HuH-7.5 (cell line): ENCODE measurements at regions not wholly inside any gene's neighbourhood (a gene's known extent, or its start where the extent isn't known, plus 50 kb on each side); places are given as distances from the start of the nearest gene placed in this dataset.
A peak's percentile ranks its signal among the peaks of the same experiment; 100 is the strongest.

ENCODE experiments used
- DNase-seq: peaks from one replicate; pipeline ENCODE4 v3.0.0; 2011; ENCODE audit warnings: low spot score

DNA sequence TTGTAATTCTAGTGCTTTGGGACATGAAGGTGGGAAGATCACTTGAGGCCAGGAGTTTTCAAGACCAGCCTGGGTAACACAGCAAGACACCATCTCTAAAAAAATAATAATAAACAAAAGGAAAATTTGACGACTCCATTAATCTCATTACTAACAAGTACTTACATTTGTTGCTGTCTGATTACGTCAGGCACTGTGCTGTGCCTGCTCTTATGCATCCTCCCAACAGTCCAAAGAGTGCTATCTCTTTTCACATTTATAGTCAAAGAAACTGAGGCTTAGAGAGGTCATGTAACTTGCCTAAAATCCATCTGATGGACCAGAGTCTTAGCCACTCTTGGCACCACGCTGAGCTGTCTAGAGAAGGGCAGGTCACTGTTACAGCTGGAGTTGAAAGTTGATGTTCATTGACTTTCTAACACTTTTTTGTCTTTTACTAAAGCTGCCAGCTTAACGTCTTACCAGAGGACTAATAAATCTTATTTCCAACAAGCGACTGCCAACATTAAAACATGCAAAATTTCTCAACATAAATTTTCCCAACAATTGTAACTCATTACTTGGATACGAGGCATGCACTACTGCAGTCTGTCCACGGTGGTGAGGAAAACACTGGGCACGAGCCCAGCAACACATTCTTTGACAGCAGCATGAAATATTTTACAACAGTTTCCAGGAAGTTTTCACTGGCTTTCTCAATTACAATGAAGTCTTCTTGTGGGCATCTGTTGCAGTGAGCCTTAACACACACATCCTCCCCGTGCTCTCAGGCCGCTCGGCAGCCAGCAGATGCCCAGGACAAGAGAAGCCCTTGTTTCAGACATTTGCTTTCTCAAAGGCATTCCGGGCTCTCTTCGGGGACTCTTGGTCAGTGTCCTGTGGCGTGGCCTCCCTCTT lies 262.9 kb upstream of the PROX1 start:
- DNase-seq, result no peak

DNA sequence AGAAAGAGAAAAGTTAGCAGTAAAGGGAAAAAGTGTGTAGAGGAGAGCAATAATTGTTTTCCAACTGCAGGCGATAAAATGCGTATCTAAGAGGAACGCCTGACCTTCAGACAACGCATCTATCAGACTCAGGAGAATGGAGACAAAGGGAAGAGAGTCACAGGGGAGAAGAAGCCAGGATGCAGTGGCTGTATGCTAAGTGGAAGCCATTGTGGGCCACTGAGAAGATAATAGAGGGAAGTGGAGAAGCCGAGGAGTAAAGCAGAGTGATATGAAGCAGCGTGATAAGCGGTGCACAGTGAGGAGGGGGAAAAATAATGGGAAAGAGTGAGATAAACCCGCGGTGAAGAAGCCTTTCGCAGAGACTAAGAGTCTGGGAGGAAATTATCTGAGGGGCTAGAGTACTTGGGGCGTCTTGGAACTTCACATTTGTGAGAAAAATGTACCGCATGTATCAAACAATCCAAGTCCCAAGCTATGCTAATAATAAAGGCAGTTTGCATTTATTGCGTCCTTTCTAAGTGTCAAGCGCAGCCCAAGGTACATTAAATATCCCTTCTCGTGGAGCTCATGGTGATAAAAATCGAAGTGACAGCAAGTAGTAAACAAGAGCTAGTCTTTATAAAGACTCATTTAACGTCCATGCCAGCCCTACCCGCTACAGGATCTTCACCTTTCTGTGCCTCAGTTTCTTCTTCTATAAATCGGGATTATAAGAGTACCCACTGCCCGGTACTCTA lies 259.8 kb upstream of the PROX1 start:
- no peak for DNase-seq

DNA sequence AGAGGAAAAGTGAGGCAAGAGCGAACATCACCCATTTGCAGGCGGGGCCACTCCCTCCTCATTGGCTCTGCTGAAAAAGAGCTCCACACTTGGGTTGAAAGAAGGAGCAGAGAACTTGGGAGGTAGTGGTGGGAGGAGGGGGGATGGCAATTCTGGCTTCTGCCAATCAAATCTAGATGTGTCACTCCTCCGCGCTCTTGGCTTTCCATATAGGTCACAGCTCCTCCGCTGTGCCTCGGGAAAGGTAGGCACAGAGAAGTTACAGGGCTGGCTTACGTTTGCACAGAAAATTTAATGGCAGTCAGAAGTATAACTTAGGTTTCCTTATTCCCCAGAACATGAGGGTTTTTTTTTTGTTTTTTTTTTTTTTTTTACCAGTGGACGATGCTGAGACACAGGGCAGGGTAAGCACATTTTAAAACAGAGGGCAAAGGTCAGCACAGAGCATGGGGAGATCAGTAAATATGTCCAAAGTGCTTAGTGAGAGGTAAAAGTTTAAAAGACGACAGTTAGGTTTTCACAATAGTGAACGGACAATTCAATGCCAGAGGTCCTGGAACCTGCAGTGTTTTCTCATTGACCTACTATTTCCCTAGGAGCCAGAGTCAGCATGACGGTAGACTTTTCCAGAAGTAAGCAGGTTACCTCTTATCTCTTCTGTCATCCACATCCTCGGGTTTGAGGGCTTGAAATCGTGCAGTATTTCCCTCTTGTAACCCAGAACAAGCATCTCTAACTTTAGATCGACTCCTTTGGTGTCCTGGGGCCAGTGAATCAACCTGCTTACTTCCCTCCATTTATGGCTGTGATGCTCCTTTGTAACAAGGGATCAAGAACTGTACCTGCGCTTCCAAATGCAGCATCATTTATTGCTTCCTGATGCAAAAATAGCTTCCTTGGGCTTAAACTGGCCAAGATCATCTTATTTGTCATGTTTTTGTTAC lies 258.9 kb upstream of the PROX1 start:
- DNase-seq, result peak; percentile 9

- DNase-seq, result no peak
Observed at GRCh38 chr1:213733705-213734104, 254.1 kb upstream of the PROX1 start.

- DNase-seq, result no peak
Observed at GRCh38 chr1:213737398-213738035, 250.3 kb upstream of the PROX1 start.

GRCh38 chr1:213738658-213739057 lies 249.1 kb upstream of the PROX1 start:
- DNase-seq, result no peak

- DNase-seq, result no peak
Observed at GRCh38 chr1:213742992-213743391, 244.8 kb upstream of the PROX1 start.

- DNase-seq, result no peak
Observed at GRCh38 chr1:213744780-213745179, 243.0 kb upstream of the PROX1 start.

DNA sequence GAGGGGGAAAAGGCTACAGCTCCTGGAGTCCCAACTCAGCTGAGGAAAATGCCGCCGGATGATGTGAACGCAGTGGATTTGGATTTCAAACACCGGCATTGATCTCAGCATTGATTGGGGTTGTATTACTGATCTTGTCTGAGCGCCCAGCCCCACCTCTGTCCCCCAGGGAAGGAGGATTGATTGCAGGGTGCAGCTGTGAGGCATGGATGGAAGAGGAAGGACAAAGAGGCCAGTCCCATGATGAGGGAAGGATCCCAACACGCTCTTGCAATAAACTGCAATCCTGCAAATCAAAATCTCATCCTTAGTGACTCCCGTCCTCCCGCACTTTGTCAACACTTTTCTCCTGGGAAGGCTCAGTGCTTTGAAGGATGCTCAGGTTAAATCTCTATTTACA lies 242.3 kb upstream of the PROX1 start:
- DNase-seq, result no peak

- no peak for DNase-seq
Observed at GRCh38 chr1:213749558-213749957, 238.2 kb upstream of the PROX1 start.

GRCh38 chr1:213750231-213751063 lies 237.3 kb upstream of the PROX1 start:
- DNase-seq, result no peak

- DNase-seq, result no peak
Observed at GRCh38 chr1:213751064-213751397, 236.7 kb upstream of the PROX1 start.

DNA sequence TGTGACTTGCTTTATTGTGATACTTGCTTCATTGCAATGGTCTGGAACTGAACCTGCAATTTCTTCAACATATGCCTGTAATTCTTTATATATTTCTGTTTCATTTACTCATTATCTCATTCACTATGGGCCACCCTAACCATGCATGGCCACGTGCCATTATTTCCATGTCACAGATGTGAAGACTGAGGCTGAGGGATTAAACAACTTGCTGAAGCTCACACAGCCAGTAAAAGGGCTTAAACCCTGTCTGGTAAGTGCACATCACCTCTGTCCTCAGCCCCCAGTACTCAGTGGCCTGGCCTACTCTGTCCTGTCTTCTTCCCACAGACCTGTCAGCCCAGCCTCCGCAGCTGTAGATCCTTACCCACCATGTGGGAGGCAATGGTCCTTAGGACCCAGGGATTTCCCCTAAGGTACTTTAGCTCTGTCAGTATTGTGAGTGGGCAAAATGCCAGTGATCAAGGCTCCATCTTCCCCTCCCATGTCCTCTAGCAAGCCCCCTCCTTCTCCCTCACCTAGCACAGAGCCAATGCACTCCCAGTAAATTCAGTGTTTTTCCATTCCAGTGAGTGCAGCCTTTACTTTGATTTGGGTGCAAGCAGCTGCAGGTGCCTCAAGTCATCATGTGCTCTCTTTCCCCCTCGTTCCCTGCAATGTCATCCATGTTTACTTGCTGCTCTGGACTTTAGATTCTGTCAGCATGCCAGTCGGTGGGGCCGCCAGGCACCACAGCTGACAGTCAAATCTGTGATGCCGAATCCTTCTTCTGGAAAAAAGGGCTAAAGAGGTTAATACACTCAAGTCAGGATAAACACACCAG lies 228.2 kb upstream of the PROX1 start:
- peak; percentile 23 for DNase-seq

GRCh38 chr1:213761845-213762407 lies 225.8 kb upstream of the PROX1 start:
- no peak for DNase-seq

DNA sequence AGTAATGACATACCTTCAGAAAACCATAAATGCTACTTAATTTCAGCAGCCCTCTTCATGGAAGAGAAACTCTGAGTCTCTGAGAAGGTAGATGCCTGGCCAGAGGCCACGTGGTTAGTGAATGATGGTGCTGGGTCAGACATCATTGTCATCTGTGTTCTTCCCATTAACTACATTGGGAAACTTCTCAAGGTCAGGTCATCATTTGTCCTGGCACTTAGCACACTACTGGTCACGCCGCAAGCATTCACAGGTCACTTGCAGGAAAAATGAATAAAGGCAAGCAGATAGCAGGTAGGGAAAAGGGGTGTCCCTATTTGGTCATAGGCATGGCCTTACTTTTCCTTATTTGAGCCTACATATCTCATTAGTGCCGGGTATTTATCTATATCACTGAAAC lies 220.1 kb upstream of the PROX1 start:
- DNase-seq, result no peak

- DNase-seq, result no peak
Observed at GRCh38 chr1:213772128-213773063, 215.4 kb upstream of the PROX1 start.

DNA sequence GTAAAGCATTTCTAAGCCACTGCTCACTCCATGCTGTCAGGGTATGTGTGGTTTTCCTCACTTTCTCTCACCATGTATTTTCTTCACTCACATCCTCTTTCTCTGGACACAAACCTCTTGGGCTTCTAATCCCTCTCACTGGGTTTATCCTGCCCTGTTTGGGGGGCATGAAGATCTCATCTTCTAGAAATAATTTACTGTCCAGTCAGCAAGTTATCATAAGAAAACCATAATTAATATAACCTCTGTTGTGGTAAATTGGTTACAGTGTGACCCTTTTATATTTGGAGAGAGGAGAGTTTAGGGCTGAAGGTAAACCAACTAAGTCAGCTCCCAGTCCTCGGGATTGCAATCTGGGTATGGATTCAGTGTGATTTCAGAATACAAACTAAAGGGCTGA lies 213.8 kb upstream of the PROX1 start:
- no peak for DNase-seq

- no peak for DNase-seq
Observed at GRCh38 chr1:213776969-213777368, 210.8 kb upstream of the PROX1 start.

DNA sequence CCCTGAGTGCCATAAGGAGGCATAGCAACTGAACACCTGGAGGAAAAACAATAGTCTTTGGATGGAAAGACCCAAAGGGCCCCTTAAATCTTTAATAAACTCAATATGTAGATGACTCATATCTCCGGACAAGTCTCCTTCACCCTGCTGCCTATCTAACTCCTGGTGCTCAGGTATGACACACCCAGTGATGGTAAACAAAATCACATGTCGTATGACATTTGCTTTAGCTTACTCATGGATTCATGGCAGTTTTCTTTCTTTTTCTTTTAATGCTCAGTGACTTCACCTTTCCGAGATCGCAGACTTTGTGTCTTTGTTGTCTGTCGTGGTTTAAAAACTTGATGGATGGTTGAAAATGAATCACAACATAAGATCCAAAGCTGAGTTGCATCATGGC lies 208.5 kb upstream of the PROX1 start:
- DNase-seq, result no peak
